ENCODE measurements at regions not wholly inside any gene's neighbourhood (a gene's known extent, or its start where the extent isn't known, plus 50 kb on each side); places are given as distances from the start of the nearest gene placed in this dataset.
"Not testable (repeated sequence)": the region's sequence is repeated elsewhere in the genome, so short reads cannot be mapped to it uniquely, and the experiment has no call there.

DNA sequence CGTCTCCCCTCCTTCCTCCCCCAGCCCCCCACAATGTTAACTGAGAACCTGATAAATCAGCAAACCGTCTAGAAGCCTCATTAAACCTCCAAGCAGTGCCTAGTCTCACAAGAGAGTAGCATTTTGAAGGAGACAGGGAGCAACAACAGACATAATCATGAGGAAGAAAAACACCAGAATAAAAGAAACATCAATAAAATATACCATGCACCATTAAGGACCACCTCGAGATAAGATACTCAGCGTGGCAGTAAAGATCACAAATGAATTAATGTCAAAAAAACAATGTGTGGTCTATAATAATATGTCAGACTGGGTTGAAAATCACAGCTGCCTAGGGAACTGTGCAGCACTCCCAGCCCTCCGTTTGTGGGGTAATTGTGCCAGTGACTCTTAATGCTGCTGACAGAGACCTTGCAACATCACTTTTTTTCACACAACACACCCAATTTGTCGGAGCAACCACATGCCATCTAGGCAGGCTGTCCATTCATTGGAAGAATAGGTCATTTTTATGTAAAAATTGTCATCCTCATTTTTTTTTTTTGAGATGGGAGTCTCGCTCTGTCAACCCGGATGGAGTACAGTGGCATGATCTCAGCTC, 450.8 kb upstream of the WWC1 start:
- Mint-ChIP-seq H3K27ac (no peak overlapping the region), H3K4me3 (no peak overlapping the region), H3K4me1 (no peaks in the 10 kb centered on the region), H3K27me3 (no peaks in the 10 kb centered on the region), H3K36me3 (no peaks in the 10 kb centered on the region), H3K9me3 (no peaks in the 10 kb centered on the region)
- no peak for DNase-seq

GRCh38 chr5:167843881-167844572, 447.4 kb upstream of the WWC1 start:
- Mint-ChIP-seq H3K9me3 (no peaks in the 10 kb centered on the region), H3K27ac (no peak overlapping the region), H3K27me3 (peaks cover under 1% of the 10 kb centered on the region), H3K4me1 (no peaks in the 10 kb centered on the region), H3K4me3 (no peak overlapping the region), H3K36me3 (no peaks in the 10 kb centered on the region)
- DNase-seq: no peak

- H3K36me3 Mint-ChIP-seq: no peaks in the 10 kb centered on the region
- H3K27ac Mint-ChIP-seq: no peak overlapping the region
- peaks cover 4% of the 10 kb centered on the region for H3K27me3 Mint-ChIP-seq
- H3K9me3 Mint-ChIP-seq: no peaks in the 10 kb centered on the region
- H3K4me1 Mint-ChIP-seq: no peaks in the 10 kb centered on the region
- H3K4me3 Mint-ChIP-seq: no peak overlapping the region
- DNase-seq: no peak
These were observed 445.5 kb upstream of the WWC1 start for GRCh38 chr5:167845952-167846351.

- Mint-ChIP-seq H3K27me3 (peaks cover 4% of the 10 kb centered on the region), H3K27ac (no peak overlapping the region), H3K36me3 (no peaks in the 10 kb centered on the region), H3K4me1 (no peaks in the 10 kb centered on the region), H3K9me3 (peaks cover 2% of the 10 kb centered on the region), H3K4me3 (no peak overlapping the region)
- no peak for DNase-seq
These were observed 441.6 kb upstream of the WWC1 start for GRCh38 chr5:167849874-167850273.

GRCh38 chr5:167850911-167851310, 440.5 kb upstream of the WWC1 start:
- DNase-seq: no peak
- H3K9me3 Mint-ChIP-seq: peaks cover 2% of the 10 kb centered on the region
- H3K36me3 Mint-ChIP-seq: no peaks in the 10 kb centered on the region
- H3K27me3 Mint-ChIP-seq: peaks cover 4% of the 10 kb centered on the region
- no peaks in the 10 kb centered on the region for H3K4me1 Mint-ChIP-seq
- H3K27ac Mint-ChIP-seq: no peak overlapping the region
- H3K4me3 Mint-ChIP-seq: no peak overlapping the region

DNA sequence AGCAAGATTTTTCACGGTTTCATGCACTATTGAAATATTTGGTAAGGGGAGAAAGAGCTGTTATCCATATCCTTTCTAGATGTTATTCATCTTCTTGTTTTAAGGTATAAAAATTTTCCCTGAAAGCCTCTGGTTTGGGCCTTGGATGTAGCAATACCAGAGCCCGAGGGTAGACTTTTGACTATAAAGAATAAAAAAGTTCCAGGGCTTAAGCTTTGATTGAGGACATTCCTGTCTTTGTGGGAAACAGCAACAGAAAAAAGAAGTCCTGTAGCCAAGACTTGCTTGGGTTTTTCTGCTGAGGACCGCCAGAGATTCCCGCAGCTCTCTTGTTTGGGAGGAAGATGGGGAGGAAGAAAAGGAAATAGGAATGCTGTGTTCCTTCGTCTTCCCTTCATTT, 440.0 kb upstream of the WWC1 start:
- Mint-ChIP-seq H3K4me3 (no peak overlapping the region), H3K9me3 (peaks cover 2% of the 10 kb centered on the region), H3K4me1 (no peaks in the 10 kb centered on the region), H3K27ac (no peak overlapping the region), H3K36me3 (no peaks in the 10 kb centered on the region), H3K27me3 (peaks cover 4% of the 10 kb centered on the region)
- no peak for DNase-seq

DNA sequence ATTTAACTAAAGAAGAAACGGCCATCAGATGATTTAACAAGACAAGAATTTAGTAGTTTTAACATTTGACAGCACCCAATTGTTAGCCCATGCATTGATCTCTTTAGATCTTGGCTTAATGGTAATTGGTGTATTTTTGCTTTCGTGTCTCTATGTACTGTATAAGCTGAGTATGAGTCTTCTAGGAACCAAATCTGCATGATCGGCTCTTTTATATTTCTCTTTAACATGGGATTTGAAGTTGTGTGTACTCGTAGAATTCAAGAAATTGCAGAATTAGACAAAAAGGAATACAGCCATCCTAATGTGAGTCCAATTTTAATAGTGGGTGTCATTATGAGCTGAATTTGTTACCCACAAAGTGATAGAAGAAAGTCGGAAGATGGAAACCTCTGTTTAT, 438.9 kb upstream of the WWC1 start:
- no peak overlapping the region for H3K4me3 Mint-ChIP-seq

DNA sequence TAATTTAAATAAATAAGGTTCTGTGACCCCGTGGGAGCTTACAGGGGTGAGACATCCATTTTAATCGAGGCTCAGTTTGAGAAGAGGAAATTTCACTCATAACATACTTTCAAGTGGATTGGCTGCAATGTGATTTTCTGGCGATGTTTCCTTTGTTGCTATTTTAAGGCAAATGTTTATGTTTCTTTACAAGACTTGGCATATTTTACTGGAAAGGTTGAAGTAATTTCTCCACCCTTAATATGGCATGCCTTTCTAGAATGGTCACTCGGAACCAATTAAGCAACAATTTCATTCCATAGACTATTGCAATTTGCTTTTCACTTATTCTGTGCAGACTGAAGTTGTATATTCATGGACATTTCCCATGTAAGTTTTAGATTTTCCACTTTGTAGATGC, 438.0 kb upstream of the WWC1 start:
- no peaks in the 10 kb centered on the region for H3K36me3 Mint-ChIP-seq
- no peak for DNase-seq
- H3K9me3 Mint-ChIP-seq: peaks cover 2% of the 10 kb centered on the region
- no peak overlapping the region for H3K4me3 Mint-ChIP-seq
- no peaks in the 10 kb centered on the region for H3K4me1 Mint-ChIP-seq
- peaks cover 4% of the 10 kb centered on the region for H3K27me3 Mint-ChIP-seq
- H3K27ac Mint-ChIP-seq: no peak overlapping the region

More for the DNA sequence above, 438.9 kb upstream of the WWC1 start:
- DNase-seq: no peak
- H3K4me1 Mint-ChIP-seq: no peaks in the 10 kb centered on the region
- H3K9me3 Mint-ChIP-seq: peaks cover 2% of the 10 kb centered on the region
- peaks cover 4% of the 10 kb centered on the region for H3K27me3 Mint-ChIP-seq
- no peak overlapping the region for H3K27ac Mint-ChIP-seq
- H3K36me3 Mint-ChIP-seq: no peaks in the 10 kb centered on the region

DNA sequence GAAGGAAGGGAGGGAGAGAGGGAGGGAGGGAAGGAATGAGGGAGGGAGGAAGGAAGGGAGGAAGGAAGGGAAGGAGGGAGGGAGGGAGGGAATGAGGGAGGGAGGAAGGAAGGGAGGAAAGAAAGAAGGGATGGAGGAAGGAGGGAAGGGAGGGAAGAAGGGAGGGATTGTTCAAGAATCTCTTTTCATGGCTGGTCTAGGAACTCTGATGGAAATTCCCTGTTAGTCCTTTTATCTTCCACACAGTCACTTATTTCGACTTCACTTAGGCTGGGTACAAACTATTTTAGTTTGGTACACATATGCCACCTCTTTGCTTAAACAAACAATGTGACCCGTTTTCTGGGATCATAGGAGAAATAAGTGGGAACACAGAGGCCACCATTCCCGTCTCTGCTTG, 435.6 kb upstream of the WWC1 start:
- Mint-ChIP-seq H3K4me3 (no peak overlapping the region), H3K27ac (no peak overlapping the region), H3K4me1 (no peaks in the 10 kb centered on the region), H3K9me3 (peaks cover 2% of the 10 kb centered on the region), H3K27me3 (no peaks in the 10 kb centered on the region), H3K36me3 (no peaks in the 10 kb centered on the region)
- no peak for DNase-seq

DNA sequence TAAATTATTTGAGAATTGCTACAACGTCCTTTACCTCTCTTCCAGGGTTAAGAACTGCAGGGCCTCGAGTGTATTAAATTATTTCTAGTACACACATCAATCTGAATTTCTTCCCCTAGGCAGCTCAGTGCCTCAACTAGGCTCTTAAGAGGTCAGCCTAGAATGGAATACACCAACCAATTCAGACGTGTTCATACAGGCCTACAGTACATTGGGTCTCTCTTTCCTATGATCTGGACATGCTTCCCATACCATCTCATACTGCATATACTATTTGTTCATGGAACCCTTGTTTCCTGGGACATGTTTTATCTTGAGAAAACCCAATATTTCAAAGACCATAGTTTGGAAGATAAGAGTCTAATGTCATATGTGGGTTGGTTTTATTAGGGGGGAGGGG, 434.1 kb upstream of the WWC1 start:
- H3K36me3 Mint-ChIP-seq: no peaks in the 10 kb centered on the region
- peaks cover 4% of the 10 kb centered on the region for H3K9me3 Mint-ChIP-seq
- DNase-seq: no peak
- no peak overlapping the region for H3K4me3 Mint-ChIP-seq
- no peak overlapping the region for H3K27ac Mint-ChIP-seq
- no peaks in the 10 kb centered on the region for H3K27me3 Mint-ChIP-seq
- no peaks in the 10 kb centered on the region for H3K4me1 Mint-ChIP-seq

DNA sequence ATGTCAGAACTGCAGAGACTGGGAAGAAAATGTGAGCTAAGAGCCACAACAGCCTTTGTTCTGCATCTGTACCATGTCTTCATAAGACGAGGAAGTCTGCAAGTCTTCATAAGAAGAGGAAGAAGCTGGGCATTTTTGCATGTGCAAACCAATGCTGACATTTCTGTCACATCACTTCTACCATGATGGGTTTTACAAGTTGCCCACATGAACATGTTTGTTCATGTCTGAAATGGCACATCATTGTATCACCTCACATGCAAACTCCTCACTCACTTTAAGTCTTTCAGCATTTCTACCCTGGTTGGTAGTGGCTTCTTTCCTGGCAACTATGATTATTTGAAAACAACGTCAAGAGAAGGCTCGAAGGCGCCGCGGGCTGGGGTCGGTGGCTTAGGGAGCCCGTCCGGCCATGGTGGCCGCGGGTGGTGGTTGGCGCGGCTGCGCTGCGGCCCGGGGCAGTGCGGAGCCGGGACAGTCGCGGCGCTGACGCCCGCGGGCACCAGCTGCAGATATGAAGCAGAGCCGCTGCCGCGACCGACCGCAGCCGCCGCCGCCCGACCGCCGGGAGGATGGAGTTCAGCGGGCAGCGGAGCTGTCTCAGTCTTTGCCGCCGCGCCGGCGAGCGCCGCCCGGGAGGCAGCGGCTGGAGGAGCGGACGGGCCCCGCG, 433.1 kb upstream of the WWC1 start:
- not testable (repeated sequence) for H3K9me3 Mint-ChIP-seq, DNase-seq, H3K27me3 Mint-ChIP-seq, H3K36me3 Mint-ChIP-seq, H3K27ac Mint-ChIP-seq, H3K4me3 Mint-ChIP-seq, H3K4me1 Mint-ChIP-seq

- H3K27me3 Mint-ChIP-seq: no peaks in the 10 kb centered on the region
- no peak for DNase-seq
These were observed 430.1 kb upstream of the WWC1 start for GRCh38 chr5:167861129-167861927.

GRCh38 chr5:167861928-167862426, 429.5 kb upstream of the WWC1 start:
- Mint-ChIP-seq H3K9me3 (peaks cover 2% of the 10 kb centered on the region), H3K4me3 (no peak overlapping the region), H3K27me3 (no peaks in the 10 kb centered on the region), H3K27ac (no peak overlapping the region), H3K4me1 (no peaks in the 10 kb centered on the region), H3K36me3 (no peaks in the 10 kb centered on the region)
- no peak for DNase-seq

More at GRCh38 chr5:167861129-167861927, 430.1 kb upstream of the WWC1 start:
- no peaks in the 10 kb centered on the region for H3K4me1 Mint-ChIP-seq
- H3K4me3 Mint-ChIP-seq: no peak overlapping the region
- peaks cover 2% of the 10 kb centered on the region for H3K9me3 Mint-ChIP-seq
- no peaks in the 10 kb centered on the region for H3K36me3 Mint-ChIP-seq
- H3K27ac Mint-ChIP-seq: no peak overlapping the region

DNA sequence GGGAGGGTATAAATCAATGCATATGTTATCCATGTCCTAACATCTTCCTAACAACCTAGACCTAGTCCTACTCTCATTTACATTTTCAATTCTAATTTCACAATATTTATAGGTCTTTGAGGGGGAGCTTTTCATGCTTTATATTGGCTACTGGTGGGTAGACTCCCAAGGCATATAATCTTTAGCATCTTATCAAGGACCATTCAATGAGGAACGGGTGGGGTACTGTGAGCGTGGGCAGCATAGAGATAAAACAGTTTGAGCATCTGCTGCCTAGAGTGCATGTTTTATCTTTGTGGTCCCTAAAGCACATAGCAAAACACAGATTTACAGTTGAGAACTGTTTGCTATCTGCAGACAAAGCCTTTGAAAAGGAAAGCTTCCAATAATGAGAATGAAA, 427.6 kb upstream of the WWC1 start:
- H3K4me3 Mint-ChIP-seq: no peak overlapping the region
- H3K9me3 Mint-ChIP-seq: peaks cover 2% of the 10 kb centered on the region
- H3K27me3 Mint-ChIP-seq: no peaks in the 10 kb centered on the region
- no peaks in the 10 kb centered on the region for H3K4me1 Mint-ChIP-seq
- DNase-seq: no peak
- no peaks in the 10 kb centered on the region for H3K36me3 Mint-ChIP-seq
- no peak overlapping the region for H3K27ac Mint-ChIP-seq

DNA sequence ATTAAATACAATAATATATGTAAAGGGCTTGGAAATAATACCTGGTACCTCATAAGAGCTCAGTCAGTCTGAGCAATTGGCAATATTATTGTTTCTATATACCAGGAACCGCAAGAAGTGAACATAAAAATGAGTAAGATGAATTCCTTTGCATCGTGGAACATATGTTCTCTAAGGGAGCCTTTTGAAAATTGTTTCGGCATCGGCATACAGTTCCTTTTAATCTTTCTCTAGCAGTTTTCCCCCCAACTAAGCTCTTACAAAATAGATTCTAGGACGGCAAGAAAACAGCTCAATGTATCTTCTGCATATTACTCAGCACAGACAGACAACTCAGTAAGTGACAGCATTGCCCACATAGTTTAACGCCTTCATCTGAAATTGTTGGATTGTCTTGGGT, 426.6 kb upstream of the WWC1 start:
- no peak overlapping the region for H3K27ac Mint-ChIP-seq
- H3K9me3 Mint-ChIP-seq: peaks cover 2% of the 10 kb centered on the region
- no peaks in the 10 kb centered on the region for H3K27me3 Mint-ChIP-seq
- no peaks in the 10 kb centered on the region for H3K36me3 Mint-ChIP-seq
- H3K4me3 Mint-ChIP-seq: no peak overlapping the region
- no peaks in the 10 kb centered on the region for H3K4me1 Mint-ChIP-seq
- DNase-seq: no peak

Data from activated naive CD8-positive, alpha-beta T cell treated with anti-CD3 and anti-CD28 coated beads for 36 hours (primary cell).